HepG2 (cell line): ENCODE measurements at regions not wholly inside any gene's neighbourhood (a gene's known extent, or its start where the extent isn't known, plus 50 kb on each side); places are given as distances from the start of the nearest gene placed in this dataset.

Source experiments
- ATAC-seq: fragments of 200-7000 bp; cut with Tn5 transposase; 3 replicates; pipeline ENCODE4 v1.9.1; 2020; ENCODE audit warnings: mild to moderate bottlenecking, moderate library complexity
- BruUV-seq: library from RNA; stranded (reverse); fragments of 400-500 nt; replicated peaks from 2 replicates; lab custom pipeline; 2021; lab: Mats Ljungman, UMichigan
- CTCF ChIA-PET: fragments of 300-600 bp; formaldehyde crosslinking; extraction: SDS; loops from one replicate; lab custom pipeline; 2021; ENCODE audit warnings: low total read pairs, inconsistent platforms, low intra/inter-chr PET ratio; lab: Yijun Ruan, JAX
- POLR2A ChIA-PET: fragments of 350-600 bp; sonication (Branson Sonifier 250); formaldehyde crosslinking; loops from one replicate; lab custom pipeline; 2020; ENCODE audit warnings: antibody characterized with exemption, inconsistent platforms; lab: Yijun Ruan, JAX
- DNase-seq: peaks from one replicate; pipeline ENCODE4 v3.0.0-alpha.2; 2015; ENCODE audit warnings: low spot score
- FAIRE-seq: peaks from 3 replicates; lab custom pipeline; 2011; peaks lifted over from hg19 to GRCh38; lab: Jason Lieb, UNC
- H2AFZ ChIP-seq: one replicate; pipeline ENCODE4 v1.6.1; 2011; ENCODE audit warnings: low read length, inconsistent platforms
- H3K27ac ChIP-seq: fragments of 300-600 bp; 3 replicates; pipeline ENCODE4 v1.8.0; 2011; ENCODE audit warnings: mixed run types, mild to moderate bottlenecking, mixed read lengths, low read length, inconsistent platforms; ENCODE audit not compliant: insufficient read depth; ENCODE audit errors: extremely low read length
- H3K27me3 ChIP-seq, 2 experiments: fragments of 200-600 bp in 1 of 2; 2 replicates in 1 of 2; 3 replicates in 1 of 2; pipeline versions ENCODE4 v1.6.0 to v1.8.0; 2011; ENCODE audit warnings: low read length in 2 of 2, mild to moderate bottlenecking in 2 of 2, moderate library complexity in 2 of 2, inconsistent platforms in 1 of 2; ENCODE audit not compliant: insufficient read depth in 2 of 2, control insufficient read depth in 1 of 2
- H3K36me3 ChIP-seq, 2 experiments: fragments of 200-600 bp in 1 of 2; replicated peaks in 1 of 2; 2 replicates in 1 of 2; 3 replicates in 1 of 2; pipeline versions ENCODE4 v1.5.1 to v1.8.0; 2011; ENCODE audit warnings: low read length in 2 of 2, inconsistent platforms in 1 of 2; ENCODE audit not compliant: insufficient read depth in 2 of 2, control insufficient read depth in 1 of 2
- H3K4me1 ChIP-seq: 2 replicates; pipeline ENCODE4 v1.5.1; 2012; ENCODE audit warnings: low read length, inconsistent platforms; ENCODE audit not compliant: insufficient read depth
- H3K4me2 ChIP-seq: 2 replicates; pipeline ENCODE4 v1.6.0; 2011; ENCODE audit warnings: low read depth, low read length, inconsistent platforms
- H3K4me3 ChIP-seq, 3 experiments: fragments of 200-600 bp in 1 of 3; sonication (generic), shearing (Covaris generic) in 1 of 3; replicated peaks in 1 of 3; 2 replicates each; pipeline ENCODE4 v1.5.1; 2011 to 2016; ENCODE audit warnings: low read length in 3 of 3, inconsistent platforms in 2 of 3, low read depth in 2 of 3, mild to moderate bottlenecking in 2 of 3, control low read depth in 1 of 3, mixed read lengths in 1 of 3; ENCODE audit not compliant: insufficient read depth in 1 of 3
- H3K79me2 ChIP-seq: one replicate; pipeline ENCODE4 v1.6.1; 2011; ENCODE audit warnings: low read length, inconsistent platforms; ENCODE audit not compliant: insufficient read depth
- H3K9ac ChIP-seq: 2 replicates; pipeline ENCODE4 v1.6.0; 2011; ENCODE audit warnings: mild to moderate bottlenecking, low read depth, low read length, inconsistent platforms; ENCODE audit not compliant: insufficient read depth
- H3K9me3 ChIP-seq: 2 replicates; pipeline ENCODE4 v1.5.1; 2012; ENCODE audit warnings: mild to moderate bottlenecking, low read length
- H4K20me1 ChIP-seq: 2 replicates; pipeline ENCODE4 v1.6.0; 2011; ENCODE audit warnings: inconsistent platforms, mild to moderate bottlenecking, low read length, moderate library complexity; ENCODE audit not compliant: insufficient read depth
- BCL6 ChIP-seq: IDR thresholded peaks from 2 replicates; pipeline ENCODE4 v1.6.1; 2016; ENCODE audit warnings: missing genetic modification reagents, missing compliant biosample characterization
- EP300 ChIP-seq, 3 experiments: sonication (generic) in 1 of 3; formaldehyde crosslinking in 1 of 3; IDR thresholded peaks; 2 replicates each; pipeline versions ENCODE4 v1.5.1 to v1.6.1; 2011 to 2020; ENCODE audit warnings: low read depth in 2 of 3, low read length in 2 of 3, borderline replicate concordance in 1 of 3, improper control_type of control experiment in 1 of 3, mild to moderate bottlenecking in 1 of 3, missing genetic modification reagents in 1 of 3, moderate library complexity in 1 of 3
- FOSL2 ChIP-seq: sonication (generic); formaldehyde crosslinking; IDR thresholded peaks from 2 replicates; pipeline ENCODE4 v1.4.0; 2020; ENCODE audit warnings: missing genetic modification reagents
- FOXA3 ChIP-seq: IDR thresholded peaks from 2 replicates; pipeline ENCODE4 v1.6.1; 2016; ENCODE audit warnings: missing genetic modification reagents, missing compliant biosample characterization
- GABPA ChIP-seq, 2 experiments: IDR thresholded peaks; 2 replicates each; pipeline ENCODE4 v1.6.1; 2011 to 2016; ENCODE audit warnings: low read depth in 2 of 2, low read length in 1 of 2, missing biosample characterization in 1 of 2, missing genetic modification characterization in 1 of 2
- MAX ChIP-seq: IDR thresholded peaks from 2 replicates; pipeline ENCODE4 v1.6.1; 2012; ENCODE audit warnings: inconsistent platforms
- NFIC ChIP-seq: IDR thresholded peaks from 2 replicates; pipeline ENCODE4 v1.6.1; 2012; ENCODE audit warnings: mild to moderate bottlenecking, low read length, inconsistent platforms
- PAF1 ChIP-seq: IDR thresholded peaks from 2 replicates; pipeline ENCODE4 v1.6.1; 2016; ENCODE audit warnings: missing genetic modification reagents, missing compliant biosample characterization
- RARA ChIP-seq: IDR thresholded peaks from 2 replicates; pipeline ENCODE4 v1.6.1; 2016; ENCODE audit warnings: missing genetic modification reagents, missing compliant biosample characterization
- SMAD1 ChIP-seq: sonication (generic); formaldehyde crosslinking; IDR thresholded peaks from 2 replicates; pipeline ENCODE4 v1.4.0; 2020; ENCODE audit warnings: missing genetic modification reagents, low read depth, mild to moderate bottlenecking, borderline replicate concordance
- SOX5 ChIP-seq: IDR thresholded peaks from 2 replicates; pipeline ENCODE4 v1.6.1; 2016; ENCODE audit warnings: borderline replicate concordance
- SRSF4 ChIP-seq: fragments of 200-400 bp; formaldehyde crosslinking; IDR thresholded peaks from one replicate; pipeline ENCODE4 v1.6.1; 2018; ENCODE audit warnings: mild to moderate bottlenecking, low read depth, low read length, moderate library complexity; ENCODE audit not compliant: poor library complexity, severe bottlenecking
- TFE3 ChIP-seq: IDR thresholded peaks from 2 replicates; pipeline ENCODE4 v1.6.1; 2016
- ZFP91 ChIP-seq: sonication (generic); formaldehyde crosslinking; IDR thresholded peaks from 2 replicates; pipeline ENCODE4 v1.9.0; 2022; ENCODE audit warnings: missing genetic modification reagents, mild to moderate bottlenecking, borderline replicate concordance
- ZNF10 ChIP-seq: sonication (generic); formaldehyde crosslinking; IDR thresholded peaks from 2 replicates; pipeline ENCODE4 v1.4.0; 2020; ENCODE audit warnings: mild to moderate bottlenecking, low read depth, missing genetic modification reagents, borderline replicate concordance
- ZNF331 ChIP-seq: sonication (generic); formaldehyde crosslinking; IDR thresholded peaks from 2 replicates; pipeline ENCODE4 v1.4.0; 2020; ENCODE audit warnings: missing genetic modification reagents
- ZNF639 ChIP-seq: conservative IDR thresholded peaks from 2 replicates; pipeline ENCODE4 v1.6.1; 2018; ENCODE audit warnings: missing genetic modification reagents
- ZSCAN29 ChIP-seq: sonication (generic); formaldehyde crosslinking; conservative IDR thresholded peaks from 2 replicates; pipeline ENCODE4 v1.4.0; 2020; ENCODE audit warnings: mild to moderate bottlenecking, missing genetic modification reagents
- WGBS: methylation state at CpG from one replicate; pipeline ENCODE4 v1.1.6; 2017; ENCODE audit warnings: low lambda C conversion rate; 5-methylcytosine and 5-hydroxymethylcytosine counted together
- in situ Hi-C: cut with HindIII; loops from 2 replicates; pipeline ENCODE4 v1.10.0; 2017; ENCODE audit warnings: low pct_unique_long_range_greater_than_20kb; ENCODE audit not compliant: extremely low pct_ligation_motif_present
- intact Hi-C: fragments of 100-400 bp; cut with micrococcal nuclease; formaldehyde crosslinking; loops from one replicate; pipeline ENCODE4 v1.10.0; 2022; ENCODE audit not compliant: unreplicated experiment

GRCh38 chr10:44253769-44254462 is 131.0 kb downstream of the CXCL12 start:
- ATAC-seq = no peak
- WGBS = 40% methylated on average over 5 of the region's 5 CpGs
- TF ChIP-seq ZNF10 (CRISPR knock-in tag) (no peak), MAX (peak; percentile 25; the same call in 1 of the 2 replicates), SMAD1 (CRISPR knock-in tag) (no peak), PAF1 (CRISPR knock-in tag) (no peak), GABPA (IDR thresholded peaks at IDR 0.05; ENCODE audit: low read depth, low read length) (no peak), GABPA (CRISPR knock-in tag; IDR thresholded peaks at IDR 0.05; ENCODE audit: low read depth) (no peak), FOXA3 (peak; percentile 83), NFIC (0 out of 2 replicates have a peak, but pooled peaks have one; percentile 34), FOSL2 (CRISPR knock-in tag) (peak; percentile 87), ZFP91 (CRISPR knock-in tag) (no peak), ZSCAN29 (CRISPR knock-in tag) (no peak), TFE3 (CRISPR knock-in tag) (peak; percentile 65; the same call in 1 of the 2 replicates), ZNF331 (CRISPR knock-in tag) (0 out of 2 replicates have a peak, but pooled peaks have one; percentile 42), EP300 (IDR thresholded peaks at IDR 0.05; ENCODE audit: low read depth in 2 of 2, low read length in 2 of 2) (peak in 1 of 2 experiments; percentile 17; a peak in 1 of 4 replicates), EP300 (CRISPR knock-in tag; IDR thresholded peaks at IDR 0.05; ENCODE audit: borderline replicate concordance) (no peak), BCL6 (0 out of 2 replicates have a peak, but pooled peaks have one; percentile 10), ZNF639 (no peak), RARA (CRISPR knock-in tag) (0 out of 2 replicates have a peak, but pooled peaks have one; percentile 31), SOX5 (peak; percentile 31; the same call in 1 of the 2 replicates), SRSF4 (no peak)

More at GRCh38 chr10:44253769-44254462, 131.0 kb downstream of the CXCL12 start:
- no peaks in the 10 kb centered on the region for H3K27me3 ChIP-seq
- H3K4me1 ChIP-seq = peaks cover 68% of the 10 kb centered on the region
- no peak overlapping the region for H3K9ac ChIP-seq
- ChIA-PET CTCF (no interaction called here), POLR2A (interaction anchor here (1.1 to 3.1 kb wide), 3 partner anchors 9 to 18 kb away, joined by 3 to 11 read pairs (median 6); no protein-coding TSS in a partner anchor)
- intact Hi-C loops = loop anchor here (1.0 to 10.0 kb wide), 2 partner anchors 18 to 389 kb away; no protein-coding TSS in a partner anchor
- peak overlapping the region; percentile 3 for H3K27ac ChIP-seq
- BruUV-seq = no TSS peak
- H3K36me3 ChIP-seq = no peaks in the 10 kb centered on the region
- no peaks in the 10 kb centered on the region for H4K20me1 ChIP-seq
- H3K9me3 ChIP-seq = no peaks in the 10 kb centered on the region
- H2AFZ ChIP-seq = no peak overlapping the region
- H3K4me3 ChIP-seq = no peak overlapping the region
- DNase-seq (peak; percentile 49), FAIRE-seq (peak; percentile 52)
- no peak overlapping the region for H3K4me2 ChIP-seq
- no peaks in the 10 kb centered on the region for H3K79me2 ChIP-seq
- in situ Hi-C loops = no loop called here
